Colonic mucosa (tissue), 4 donors: ENCODE measurements at regions not wholly inside any gene's neighbourhood (a gene's known extent, or its start where the extent isn't known, plus 50 kb on each side); places are given as distances from the start of the nearest gene placed in this dataset.

ENCODE experiments used
- DNase-seq: peaks from one replicate; pipeline ENCODE4 v3.0.0-alpha.2; 2020
- H3K27ac ChIP-seq: fragments of 200-600 bp; one replicate; pipeline ENCODE4 v1.8.0; 2021
- H3K27me3 ChIP-seq: fragments of 200-600 bp; one replicate; pipeline ENCODE4 v1.8.0; 2021
- H3K36me3 ChIP-seq: fragments of 200-600 bp; one replicate; pipeline ENCODE4 v1.8.0; 2021
- H3K4me1 ChIP-seq: fragments of 200-600 bp; one replicate; pipeline ENCODE4 v1.8.0; 2021; ENCODE audit warnings: mild to moderate bottlenecking
- H3K4me3 ChIP-seq: fragments of 200-600 bp; one replicate; pipeline ENCODE4 v1.8.0; 2021
- H3K9ac ChIP-seq, 2 donors: one replicate each; pipeline ENCODE4 v1.7.0; 2013; ENCODE audit warnings: control low read depth in 2 of 2, low read depth in 2 of 2, low read length in 2 of 2
- H3K9me3 ChIP-seq: fragments of 200-600 bp; one replicate; pipeline ENCODE4 v1.8.0; 2021
- CTCF ChIP-seq: fragments of 200-600 bp; IDR thresholded peaks from one replicate; pipeline ENCODE4 v1.8.0; 2022; ENCODE audit warnings: antibody characterized with exemption, mild to moderate bottlenecking
- intact Hi-C: fragments of 100-400 bp; cut with DNase I; formaldehyde crosslinking; loops from one replicate; pipeline ENCODE4 v1.14.1; 2022
- donor health status: healthy.
- donor health status: DM: no; HTN: no; CAD: no.
- donor health status: DM: no; HTN: no; CAD: no.

DNA sequence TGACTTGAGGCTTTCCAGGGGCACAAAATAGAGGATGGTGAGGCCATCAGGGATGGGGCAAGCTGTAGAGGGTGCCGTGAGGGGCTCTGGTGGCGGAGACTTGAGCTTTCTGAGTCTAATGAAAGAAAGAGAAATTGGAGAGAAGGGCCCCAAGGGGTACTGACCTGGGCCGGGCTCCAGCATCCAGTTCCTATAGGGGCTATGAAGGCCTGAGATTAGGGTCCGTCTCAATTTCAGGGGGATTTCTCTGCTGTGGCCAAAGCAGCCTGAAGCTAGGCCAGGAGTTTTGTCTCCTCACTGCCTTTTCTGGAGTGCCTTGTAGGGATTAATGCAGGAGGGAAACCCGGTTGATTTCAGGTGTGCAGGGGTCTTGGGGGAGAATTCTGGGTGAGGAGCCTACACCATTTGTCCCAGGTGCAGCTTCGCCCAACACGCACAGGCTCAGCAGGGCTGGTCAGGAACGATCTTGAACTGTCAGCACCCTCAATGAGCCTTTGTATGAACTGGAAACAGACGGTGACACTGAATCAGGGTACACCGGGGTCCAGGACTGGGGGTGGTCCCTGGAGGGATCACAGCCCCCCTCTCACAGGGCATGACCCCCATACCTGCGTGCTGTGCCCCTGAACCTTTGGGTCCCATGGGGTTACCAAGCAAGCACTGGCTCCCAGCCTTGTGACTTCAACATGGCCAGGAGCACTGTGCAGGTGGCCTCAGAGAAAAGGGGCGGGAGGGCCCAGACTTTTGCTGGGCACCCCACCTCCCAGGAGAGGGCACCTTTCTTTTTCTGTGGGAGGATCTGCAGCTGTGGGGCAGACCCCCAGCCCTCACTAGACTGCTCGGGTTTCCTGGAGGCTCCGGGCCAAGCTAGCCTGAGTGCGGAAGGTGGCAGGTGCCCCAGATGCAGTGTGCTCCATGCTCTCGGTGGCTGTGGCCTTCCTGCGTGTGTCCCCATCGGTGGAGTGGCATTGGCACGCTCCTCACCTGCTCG, 122.9 kb upstream of the RET start:
- intact Hi-C loops, result no loop called here
- no peak for TF ChIP-seq CTCF
- DNase-seq, result peak; percentile 12

GRCh38 chr10:42954766-42955492, 121.9 kb upstream of the RET start:
- DNase-seq, result peak; percentile 12
- Histone ChIP-seq H3K9ac (no peak overlapping the region), H3K4me3 (no peak overlapping the region), H3K27me3 (peaks cover 10% of the 10 kb centered on the region), H3K9me3 (no peaks in the 10 kb centered on the region), H3K4me1 (no peaks in the 10 kb centered on the region), H3K27ac (no peak overlapping the region), H3K36me3 (no peaks in the 10 kb centered on the region)
- intact Hi-C loops, result no loop called here
- no peak for TF ChIP-seq CTCF

More for the DNA sequence above, 122.9 kb upstream of the RET start:
- Histone ChIP-seq H3K27ac (no peak overlapping the region), H3K36me3 (no peaks in the 10 kb centered on the region), H3K9ac (no peak overlapping the region), H3K9me3 (no peaks in the 10 kb centered on the region), H3K4me3 (no peak overlapping the region), H3K27me3 (peaks cover 10% of the 10 kb centered on the region), H3K4me1 (no peaks in the 10 kb centered on the region)

GRCh38 chr10:42955493-42955889, 121.4 kb upstream of the RET start:
- H3K4me3 ChIP-seq, result no peak overlapping the region
- no peaks in the 10 kb centered on the region for H3K36me3 ChIP-seq
- no peak for TF ChIP-seq CTCF
- intact Hi-C loops, result no loop called here
- H3K4me1 ChIP-seq, result no peaks in the 10 kb centered on the region
- no peaks in the 10 kb centered on the region for H3K9me3 ChIP-seq
- H3K27me3 ChIP-seq, result peaks cover 10% of the 10 kb centered on the region
- H3K9ac ChIP-seq, result no peak overlapping the region
- no peak overlapping the region for H3K27ac ChIP-seq
- DNase-seq, result no peak

DNA sequence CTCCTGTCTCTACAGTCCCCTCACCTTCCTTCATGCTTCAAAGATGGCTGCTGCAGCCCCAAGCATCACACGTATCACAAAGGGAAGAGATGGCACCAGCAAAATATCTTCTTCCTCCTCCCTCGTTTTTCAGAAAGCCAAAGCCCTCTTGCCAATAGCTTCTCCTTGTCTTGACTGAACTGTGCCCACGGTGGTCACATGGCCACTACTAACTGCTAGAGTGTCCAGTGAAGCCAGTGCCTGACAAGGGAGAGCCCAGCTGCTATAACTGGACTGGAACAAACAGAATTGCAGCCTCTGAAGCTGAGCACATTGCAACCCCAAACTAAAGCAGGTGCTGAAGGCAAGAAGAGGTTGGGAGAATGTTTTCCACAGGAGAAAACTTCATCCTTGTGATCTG, 120.8 kb upstream of the RET start:
- intact Hi-C loops, result no loop called here
- DNase-seq, result peak; percentile 4
- TF ChIP-seq CTCF, result no peak

GRCh38 chr10:42958142-42958868, 118.6 kb upstream of the RET start:
- Histone ChIP-seq H3K27ac (no peak overlapping the region), H3K36me3 (no peaks in the 10 kb centered on the region), H3K9ac (no peak overlapping the region), H3K4me1 (no peaks in the 10 kb centered on the region), H3K9me3 (no peaks in the 10 kb centered on the region), H3K4me3 (no peak overlapping the region), H3K27me3 (no peaks in the 10 kb centered on the region)
- peak; percentile 12 for DNase-seq
- intact Hi-C loops, result no loop called here
- no peak for TF ChIP-seq CTCF

More for the DNA sequence above, 120.8 kb upstream of the RET start:
- Histone ChIP-seq H3K36me3 (no peaks in the 10 kb centered on the region), H3K4me3 (no peak overlapping the region), H3K4me1 (no peaks in the 10 kb centered on the region), H3K9ac (no peak overlapping the region), H3K27me3 (peaks cover 6% of the 10 kb centered on the region), H3K27ac (no peak overlapping the region), H3K9me3 (no peaks in the 10 kb centered on the region)
